WTC11 (cell line): ENCODE measurements at regions not wholly inside any gene's neighbourhood (a gene's known extent, or its start where the extent isn't known, plus 50 kb on each side); places are given as distances from the start of the nearest gene placed in this dataset.

Experiments used
- IRF2 ChIP-seq: sonication (generic); formaldehyde crosslinking; IDR thresholded peaks from 2 replicates; pipeline ENCODE4 v1.8.0; 2022; ENCODE audit warnings: low read depth, missing genetic modification reagents, borderline replicate concordance
- TEAD4 ChIP-seq: sonication (generic); formaldehyde crosslinking; IDR thresholded peaks from 2 replicates; pipeline ENCODE4 v1.8.0; 2022; ENCODE audit warnings: mild to moderate bottlenecking, missing genetic modification reagents
- TP53 ChIP-seq: sonication (generic); formaldehyde crosslinking; IDR thresholded peaks from 2 replicates; pipeline ENCODE4 v1.8.1; 2023; ENCODE audit warnings: mild to moderate bottlenecking, missing genetic modification reagents
- ZNF423 ChIP-seq: fragments of 250-450 bp; sonication (Bioruptor Pico); IDR thresholded peaks from 2 replicates; pipeline ENCODE4 v2.1.2; 2022; ENCODE audit warnings: mild to moderate bottlenecking, moderate library complexity
- TF ChIP-seq, protein P1 (sequence below): fragments of 200-600 bp; IDR thresholded peaks from 2 replicates; pipeline ENCODE4 v1.8.0; 2022; ENCODE audit warnings: antibody characterized with exemption

DNA sequence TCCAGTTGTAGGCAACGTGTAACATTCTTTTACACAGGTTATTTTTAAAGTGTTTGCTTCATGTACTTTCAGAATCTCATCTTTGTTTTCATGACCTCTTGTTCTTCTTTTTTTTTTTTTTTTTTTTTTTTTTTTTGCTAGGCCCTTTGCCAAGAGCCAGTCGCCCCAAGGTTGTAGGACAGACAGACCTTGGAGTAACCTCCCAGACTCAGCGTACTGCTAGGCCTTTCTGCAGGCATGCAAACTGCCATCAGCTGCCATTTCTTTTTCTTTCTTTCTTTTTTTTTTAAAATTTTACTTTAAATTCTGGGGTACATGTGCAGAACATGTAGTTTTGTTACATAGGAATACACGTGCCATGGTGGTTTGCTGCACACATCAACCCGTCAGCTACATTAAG is 452.3 kb upstream of the MDGA2 start:
- TF ChIP-seq ZNF423 (CRISPR knock-in tag) (no peak), TP53 (CRISPR knock-in tag) (no peak), IRF2 (no peak), TEAD4 (no peak)
- TF ChIP-seq, protein P1, sequence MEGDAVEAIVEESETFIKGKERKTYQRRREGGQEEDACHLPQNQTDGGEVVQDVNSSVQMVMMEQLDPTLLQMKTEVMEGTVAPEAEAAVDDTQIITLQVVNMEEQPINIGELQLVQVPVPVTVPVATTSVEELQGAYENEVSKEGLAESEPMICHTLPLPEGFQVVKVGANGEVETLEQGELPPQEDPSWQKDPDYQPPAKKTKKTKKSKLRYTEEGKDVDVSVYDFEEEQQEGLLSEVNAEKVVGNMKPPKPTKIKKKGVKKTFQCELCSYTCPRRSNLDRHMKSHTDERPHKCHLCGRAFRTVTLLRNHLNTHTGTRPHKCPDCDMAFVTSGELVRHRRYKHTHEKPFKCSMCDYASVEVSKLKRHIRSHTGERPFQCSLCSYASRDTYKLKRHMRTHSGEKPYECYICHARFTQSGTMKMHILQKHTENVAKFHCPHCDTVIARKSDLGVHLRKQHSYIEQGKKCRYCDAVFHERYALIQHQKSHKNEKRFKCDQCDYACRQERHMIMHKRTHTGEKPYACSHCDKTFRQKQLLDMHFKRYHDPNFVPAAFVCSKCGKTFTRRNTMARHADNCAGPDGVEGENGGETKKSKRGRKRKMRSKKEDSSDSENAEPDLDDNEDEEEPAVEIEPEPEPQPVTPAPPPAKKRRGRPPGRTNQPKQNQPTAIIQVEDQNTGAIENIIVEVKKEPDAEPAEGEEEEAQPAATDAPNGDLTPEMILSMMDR = no peak
